ENCODE measurements at regions not wholly inside any gene's neighbourhood (a gene's known extent, or its start where the extent isn't known, plus 50 kb on each side); places are given as distances from the start of the nearest gene placed in this dataset.

- TF ChIP-seq DLX4 (CRISPR knock-in tag; IDR thresholded peaks at IDR 0.05) (no peak), MBD1 (CRISPR knock-in tag; IDR thresholded peaks at IDR 0.05) (no peak), ARID2 (IDR thresholded peaks at IDR 0.05) (no peak), ZNF384 (IDR thresholded peaks at IDR 0.05; ENCODE audit: low read depth, low read length) (no peak), ZNF551 (CRISPR knock-in tag; IDR thresholded peaks at IDR 0.05) (no peak), CBFA2T2 (conservative IDR thresholded peaks at IDR 0.05) (no peak), TEAD2 (tag; IDR thresholded peaks at IDR 0.05) (no peak), HDAC2 (IDR thresholded peaks at IDR 0.05) (no peak)
These were observed 109.3 kb upstream of the ANK3 start (continued) for GRCh38 chr10:60498985-60499384.

- ATAC-seq (no peak), FAIRE-seq (no peak), DNase-seq (ENCODE audit: extremely low read depth in 1 of 4, low spot score in 3 of 4) (no peak)
- BruUV-seq (replicated peaks) = no TSS peak
- no peaks in the 10 kb centered on the region for H3K4me1 ChIP-seq (replicated peaks in 1 of 2; ENCODE audit: control insufficient read depth in 2 of 2, insufficient read depth in 2 of 2, low read length in 2 of 2)
- H3K4me2 ChIP-seq (ENCODE audit: insufficient read depth, low read length) = no peak overlapping the region
- H3K36me3 ChIP-seq (ENCODE audit: control insufficient read depth, insufficient read depth, low read length) = no peaks in the 10 kb centered on the region
- 0% methylated on average over 1 of the region's 1 CpG for WGBS (ENCODE audit: insufficient coverage, low coverage, missing lambda C conversion rate)
- H3K79me2 ChIP-seq (ENCODE audit: control insufficient read depth, insufficient read depth, low read length) = no peaks in the 10 kb centered on the region
- H2AFZ ChIP-seq (ENCODE audit: low read depth, low read length) = no peak overlapping the region
- TF ChIP-seq HMG20B (CRISPR knock-in tag; IDR thresholded peaks at IDR 0.05) = no peak
- no peak for TF ChIP-seq ZNF121 (CRISPR knock-in tag; conservative IDR thresholded peaks at IDR 0.05)
- no peak for TF ChIP-seq CBX5 (IDR thresholded peaks at IDR 0.05; ENCODE audit: borderline replicate concordance, low read depth)
- TF ChIP-seq HMGN3 (IDR thresholded peaks at IDR 0.05; ENCODE audit: borderline replicate concordance, extremely low read depth, insufficient read length, low read depth, low read length) = no peak
- TF ChIP-seq MCM7 (IDR thresholded peaks at IDR 0.05) = no peak
- H3K9me1 ChIP-seq (ENCODE audit: control insufficient read depth, insufficient read depth, low read length) = no peaks in the 10 kb centered on the region
- H3K9me3 ChIP-seq (replicated peaks; ENCODE audit: control insufficient read depth, insufficient read depth, low read depth, low read length) = no peaks in the 10 kb centered on the region
- H3K27me3 ChIP-seq (ENCODE audit: control insufficient read depth in 2 of 2, insufficient read depth in 2 of 2, low read length in 2 of 2) = no peaks in the 10 kb centered on the region; a peak in 1 of 5 replicates
- ChIA-PET POLR2A (interaction anchor here (0.6 to 0.8 kb wide), 2 partner anchors 19 to 31 kb away, joined by 3 read pairs; no protein-coding TSS in a partner anchor), CTCF (ENCODE audit: low intra/inter-chr PET ratio) (no interaction called here)
- in situ Hi-C loops (cut with MboI) (no loop called here), intact Hi-C loops (cut with micrococcal nuclease) (no loop called here)
- H3K9ac ChIP-seq (ENCODE audit: insufficient read depth in 1 of 2, low read depth in 2 of 2, low read length in 2 of 2) = no peak overlapping the region
- H3K4me3 ChIP-seq = no peak overlapping the region
- H4K20me1 ChIP-seq (replicated peaks; ENCODE audit: control insufficient read depth, insufficient read depth, low read length) = no peaks in the 10 kb centered on the region
- no peak overlapping the region for H3K27ac ChIP-seq (ENCODE audit: extremely low read depth, low read depth, low read length)
These were observed 107.7 kb upstream of the ANK3 start for GRCh38 chr10:60497364-60497763.
